ENCODE measurements at regions not wholly inside any gene's neighbourhood (a gene's known extent, or its start where the extent isn't known, plus 50 kb on each side); places are given as distances from the start of the nearest gene placed in this dataset.

GRCh38 chr4:125911058-125911457 lies 596.3 kb downstream of the FAT4 start:
- Histone ChIP-seq H3K36me3 (replicated peaks; ENCODE audit: insufficient read depth, low read length) (no peaks in the 10 kb centered on the region), H3K9me2 (replicated peaks; ENCODE audit: insufficient read depth, low read length) (no peaks in the 10 kb centered on the region), H3F3A (ENCODE audit: insufficient read depth, low read length) (no peaks in the 10 kb centered on the region), H3K9me3 (replicated peaks; ENCODE audit: insufficient read depth, low read length) (no peaks in the 10 kb centered on the region), H4K20me1 (ENCODE audit: insufficient read depth, low read length) (no peaks in the 10 kb centered on the region), H3K9ac (ENCODE audit: low read length) (no peak overlapping the region), H3K4me2 (ENCODE audit: low read depth, low read length) (no peak overlapping the region), H3K4me1 (ENCODE audit: low read length) (no peaks in the 10 kb centered on the region), H3K79me2 (ENCODE audit: low read length) (no peaks in the 10 kb centered on the region), H3K4me3 (ENCODE audit: low read length) (no peak overlapping the region), H3K27ac (ENCODE audit: low read length) (no peak overlapping the region), H3K27me3 (replicated peaks; ENCODE audit: insufficient read depth, low read length) (no peaks in the 10 kb centered on the region), H2AFZ (ENCODE audit: low read length) (no peak overlapping the region)
- TF ChIP-seq EZH2phosphoT487 (IDR thresholded peaks at IDR 0.05; ENCODE audit: low read length): no peak
- TF ChIP-seq EZH2 (optimal IDR thresholded peaks at IDR 0.05; ENCODE audit: low read depth, low read length): no peak
- TF ChIP-seq, protein P1, sequence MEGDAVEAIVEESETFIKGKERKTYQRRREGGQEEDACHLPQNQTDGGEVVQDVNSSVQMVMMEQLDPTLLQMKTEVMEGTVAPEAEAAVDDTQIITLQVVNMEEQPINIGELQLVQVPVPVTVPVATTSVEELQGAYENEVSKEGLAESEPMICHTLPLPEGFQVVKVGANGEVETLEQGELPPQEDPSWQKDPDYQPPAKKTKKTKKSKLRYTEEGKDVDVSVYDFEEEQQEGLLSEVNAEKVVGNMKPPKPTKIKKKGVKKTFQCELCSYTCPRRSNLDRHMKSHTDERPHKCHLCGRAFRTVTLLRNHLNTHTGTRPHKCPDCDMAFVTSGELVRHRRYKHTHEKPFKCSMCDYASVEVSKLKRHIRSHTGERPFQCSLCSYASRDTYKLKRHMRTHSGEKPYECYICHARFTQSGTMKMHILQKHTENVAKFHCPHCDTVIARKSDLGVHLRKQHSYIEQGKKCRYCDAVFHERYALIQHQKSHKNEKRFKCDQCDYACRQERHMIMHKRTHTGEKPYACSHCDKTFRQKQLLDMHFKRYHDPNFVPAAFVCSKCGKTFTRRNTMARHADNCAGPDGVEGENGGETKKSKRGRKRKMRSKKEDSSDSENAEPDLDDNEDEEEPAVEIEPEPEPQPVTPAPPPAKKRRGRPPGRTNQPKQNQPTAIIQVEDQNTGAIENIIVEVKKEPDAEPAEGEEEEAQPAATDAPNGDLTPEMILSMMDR (IDR thresholded peaks at IDR 0.05; ENCODE audit: low read length): no peak
- no peak for DNase-seq

GRCh38 chr4:125911481-125911880 lies 596.7 kb downstream of the FAT4 start:
- H3K4me3 ChIP-seq (ENCODE audit: low read length): no peak overlapping the region
- H3K27me3 ChIP-seq (replicated peaks; ENCODE audit: insufficient read depth, low read length): no peaks in the 10 kb centered on the region
- H3K9ac ChIP-seq (ENCODE audit: low read length): no peak overlapping the region
- TF ChIP-seq, protein P1 (IDR thresholded peaks at IDR 0.05; ENCODE audit: low read length): no peak
- TF ChIP-seq EZH2 (optimal IDR thresholded peaks at IDR 0.05; ENCODE audit: low read depth, low read length) (no peak), EZH2phosphoT487 (IDR thresholded peaks at IDR 0.05; ENCODE audit: low read length) (no peak)
- no peaks in the 10 kb centered on the region for H3K4me1 ChIP-seq (ENCODE audit: low read length)
- H3K79me2 ChIP-seq (ENCODE audit: low read length): no peaks in the 10 kb centered on the region
- no peaks in the 10 kb centered on the region for H3F3A ChIP-seq (ENCODE audit: insufficient read depth, low read length)
- H3K9me3 ChIP-seq (replicated peaks; ENCODE audit: insufficient read depth, low read length): no peaks in the 10 kb centered on the region
- no peak overlapping the region for H2AFZ ChIP-seq (ENCODE audit: low read length)
- DNase-seq: no peak
- H3K4me2 ChIP-seq (ENCODE audit: low read depth, low read length): no peak overlapping the region
- H4K20me1 ChIP-seq (ENCODE audit: insufficient read depth, low read length): no peaks in the 10 kb centered on the region
- H3K27ac ChIP-seq (ENCODE audit: low read length): no peak overlapping the region
- no peaks in the 10 kb centered on the region for H3K9me2 ChIP-seq (replicated peaks; ENCODE audit: insufficient read depth, low read length)
- no peaks in the 10 kb centered on the region for H3K36me3 ChIP-seq (replicated peaks; ENCODE audit: insufficient read depth, low read length)

- no peaks in the 10 kb centered on the region for H3K4me1 ChIP-seq (ENCODE audit: low read length)
- H3K9ac ChIP-seq (ENCODE audit: low read length): no peak overlapping the region
- no peak overlapping the region for H3K27ac ChIP-seq (ENCODE audit: low read length)
- no peak for TF ChIP-seq EZH2phosphoT487 (IDR thresholded peaks at IDR 0.05; ENCODE audit: low read length)
- TF ChIP-seq, protein P1 (IDR thresholded peaks at IDR 0.05; ENCODE audit: low read length): no peak
- TF ChIP-seq EZH2 (optimal IDR thresholded peaks at IDR 0.05; ENCODE audit: low read depth, low read length): no peak
- H3K4me2 ChIP-seq (ENCODE audit: low read depth, low read length): no peak overlapping the region
- H2AFZ ChIP-seq (ENCODE audit: low read length): no peak overlapping the region
- no peaks in the 10 kb centered on the region for H3K36me3 ChIP-seq (replicated peaks; ENCODE audit: insufficient read depth, low read length)
- no peaks in the 10 kb centered on the region for H4K20me1 ChIP-seq (ENCODE audit: insufficient read depth, low read length)
- H3K4me3 ChIP-seq (ENCODE audit: low read length): no peak overlapping the region
- H3K9me2 ChIP-seq (replicated peaks; ENCODE audit: insufficient read depth, low read length): no peaks in the 10 kb centered on the region
- H3K27me3 ChIP-seq (replicated peaks; ENCODE audit: insufficient read depth, low read length): no peaks in the 10 kb centered on the region
- H3F3A ChIP-seq (ENCODE audit: insufficient read depth, low read length): no peaks in the 10 kb centered on the region
- no peaks in the 10 kb centered on the region for H3K9me3 ChIP-seq (replicated peaks; ENCODE audit: insufficient read depth, low read length)
- no peaks in the 10 kb centered on the region for H3K79me2 ChIP-seq (ENCODE audit: low read length)
- no peak for DNase-seq
Observed at GRCh38 chr4:125917559-125917958, 602.8 kb downstream of the FAT4 start.
